ENCODE measurements at regions not wholly inside any gene's neighbourhood (a gene's known extent, or its start where the extent isn't known, plus 50 kb on each side); places are given as distances from the start of the nearest gene placed in this dataset.
A peak's percentile ranks its signal among the peaks of the same experiment; 100 is the strongest.
"Not testable (repeated sequence)": the region's sequence is repeated elsewhere in the genome, so short reads cannot be mapped to it uniquely, and the experiment has no call there.

GRCh38 chr1:200267458-200267857 is 142.4 kb downstream of the ZNF281 start:
- ATAC-seq, result no peak
- Mint-ChIP-seq H3K36me3 (no peaks in the 10 kb centered on the region), H3K27me3 (peaks cover 31% of the 10 kb centered on the region), H3K4me3 (no peak overlapping the region), H3K4me1 (peaks cover 7% of the 10 kb centered on the region), H3K27ac (no peak overlapping the region), H3K9me3 (ENCODE audit: low read depth) (no peaks in the 10 kb centered on the region)
- CTCF ChIA-PET, result interaction anchor here (1.0 kb wide), 1 partner anchor 12 kb away, joined by 3 read pairs; no protein-coding TSS in a partner anchor
- no peak for DNase-seq

- Mint-ChIP-seq H3K36me3 (no peaks in the 10 kb centered on the region), H3K4me3 (no peak overlapping the region), H3K27me3 (peaks cover 31% of the 10 kb centered on the region), H3K4me1 (peaks cover 13% of the 10 kb centered on the region), H3K27ac (no peak overlapping the region), H3K9me3 (ENCODE audit: low read depth) (no peaks in the 10 kb centered on the region)
- CTCF ChIA-PET, result no interaction called here
- DNase-seq (no peak), ATAC-seq (no peak)
Measured at GRCh38 chr1:200266871-200267270, 143.0 kb downstream of the ZNF281 start.

GRCh38 chr1:200265881-200266280 is 144.0 kb downstream of the ZNF281 start:
- H3K36me3 Mint-ChIP-seq, result no peaks in the 10 kb centered on the region
- no peak overlapping the region for H3K27ac Mint-ChIP-seq
- H3K4me1 Mint-ChIP-seq, result peaks cover 13% of the 10 kb centered on the region
- H3K9me3 Mint-ChIP-seq (ENCODE audit: low read depth), result no peaks in the 10 kb centered on the region
- CTCF ChIA-PET, result no interaction called here
- ATAC-seq (no peak), DNase-seq (no peak)
- no peak overlapping the region for H3K4me3 Mint-ChIP-seq
- H3K27me3 Mint-ChIP-seq, result peaks cover 36% of the 10 kb centered on the region

- H3K4me3 Mint-ChIP-seq, result no peak overlapping the region
- H3K27ac Mint-ChIP-seq, result no peak overlapping the region
- H3K36me3 Mint-ChIP-seq, result no peaks in the 10 kb centered on the region
- no peak for ATAC-seq
- H3K27me3 Mint-ChIP-seq, result peaks cover 38% of the 10 kb centered on the region
- H3K9me3 Mint-ChIP-seq (ENCODE audit: low read depth), result no peaks in the 10 kb centered on the region
- peaks cover 13% of the 10 kb centered on the region for H3K4me1 Mint-ChIP-seq
- no peak for DNase-seq
- CTCF ChIA-PET, result no interaction called here
Measured at GRCh38 chr1:200265104-200265503, 144.7 kb downstream of the ZNF281 start.

- Mint-ChIP-seq H3K4me3 (no peak overlapping the region), H3K36me3 (no peaks in the 10 kb centered on the region), H3K4me1 (peaks cover 13% of the 10 kb centered on the region), H3K27ac (no peak overlapping the region), H3K9me3 (ENCODE audit: low read depth) (no peaks in the 10 kb centered on the region), H3K27me3 (peaks cover 48% of the 10 kb centered on the region)
- no peak for DNase-seq
- CTCF ChIA-PET, result interaction anchor here (0.9 to 1.6 kb wide), 3 partner anchors 9 to 169 kb away, joined by 3 to 5 read pairs (median 3); no protein-coding TSS in a partner anchor
- no peak for ATAC-seq
Measured at GRCh38 chr1:200263203-200263602, 146.6 kb downstream of the ZNF281 start.

GRCh38 chr1:200262326-200262965 is 147.4 kb downstream of the ZNF281 start:
- no peaks in the 10 kb centered on the region for H3K36me3 Mint-ChIP-seq
- CTCF ChIA-PET, result interaction anchor here (0.9 to 1.6 kb wide), 3 partner anchors 10 to 169 kb away, joined by 3 to 5 read pairs (median 3); no protein-coding TSS in a partner anchor
- H3K4me3 Mint-ChIP-seq, result no peak overlapping the region
- H3K27me3 Mint-ChIP-seq, result peaks cover 49% of the 10 kb centered on the region
- DNase-seq (peak; percentile 70), ATAC-seq (peak; percentile 53)
- no peak overlapping the region for H3K27ac Mint-ChIP-seq
- no peaks in the 10 kb centered on the region for H3K9me3 Mint-ChIP-seq (ENCODE audit: low read depth)
- peaks cover 13% of the 10 kb centered on the region for H3K4me1 Mint-ChIP-seq

GRCh38 chr1:200260597-200261335 is 149.1 kb downstream of the ZNF281 start:
- no peak for DNase-seq
- peaks cover 13% of the 10 kb centered on the region for H3K4me1 Mint-ChIP-seq
- H3K36me3 Mint-ChIP-seq, result no peaks in the 10 kb centered on the region
- CTCF ChIA-PET, result interaction anchor here (1.0 to 1.2 kb wide), 2 partner anchors 122 to 230 kb away, joined by 3 to 4 read pairs; no protein-coding TSS in a partner anchor
- no peak overlapping the region for H3K4me3 Mint-ChIP-seq
- no peaks in the 10 kb centered on the region for H3K9me3 Mint-ChIP-seq (ENCODE audit: low read depth)
- H3K27ac Mint-ChIP-seq, result no peak overlapping the region
- no peak for ATAC-seq
- H3K27me3 Mint-ChIP-seq, result peaks cover 59% of the 10 kb centered on the region

- CTCF ChIA-PET, result interaction anchor here (1.6 kb wide), 1 partner anchor 21 kb away, joined by 6 read pairs; no protein-coding TSS in a partner anchor
- Mint-ChIP-seq H3K9me3 (ENCODE audit: low read depth) (no peaks in the 10 kb centered on the region), H3K27me3 (peaks cover 49% of the 10 kb centered on the region), H3K4me3 (no peak overlapping the region), H3K4me1 (peaks cover 31% of the 10 kb centered on the region), H3K27ac (no peak overlapping the region), H3K36me3 (no peaks in the 10 kb centered on the region)
- DNase-seq (no peak), ATAC-seq (no peak)
Measured at GRCh38 chr1:200258447-200259375, 151.1 kb downstream of the ZNF281 start.

GRCh38 chr1:200257235-200257634 is 152.6 kb downstream of the ZNF281 start:
- no peak for ATAC-seq
- H3K27me3 Mint-ChIP-seq, result peaks cover 48% of the 10 kb centered on the region
- no peak overlapping the region for H3K4me3 Mint-ChIP-seq
- CTCF ChIA-PET, result interaction anchor here (1.1 to 1.2 kb wide), 2 partner anchors 19 to 88 kb away, joined by 3 to 4 read pairs; no protein-coding TSS in a partner anchor
- H3K4me1 Mint-ChIP-seq, result peaks cover 24% of the 10 kb centered on the region
- H3K27ac Mint-ChIP-seq, result no peak overlapping the region
- no peak for DNase-seq
- no peaks in the 10 kb centered on the region for H3K9me3 Mint-ChIP-seq (ENCODE audit: low read depth)
- no peaks in the 10 kb centered on the region for H3K36me3 Mint-ChIP-seq

GRCh38 chr1:200254602-200255001 is 155.2 kb downstream of the ZNF281 start:
- H3K27ac Mint-ChIP-seq, H3K4me3 Mint-ChIP-seq: not testable (repeated sequence)

GRCh38 chr1:200253774-200254495 is 155.9 kb downstream of the ZNF281 start:
- Mint-ChIP-seq H3K9me3 (ENCODE audit: low read depth) (no peaks in the 10 kb centered on the region), H3K4me3 (no peak overlapping the region), H3K27ac (peak overlapping the region; percentile 48), H3K36me3 (no peaks in the 10 kb centered on the region), H3K4me1 (peaks cover 21% of the 10 kb centered on the region), H3K27me3 (peaks cover 56% of the 10 kb centered on the region)
- ATAC-seq (peak; percentile 75), DNase-seq (peak; percentile 77)
- CTCF ChIA-PET, result interaction anchor here (0.5 to 1.7 kb wide), 4 partner anchors 8 to 600 kb away, joined by 3 to 6 read pairs (median 4); no protein-coding TSS in a partner anchor

More at GRCh38 chr1:200254602-200255001, 155.2 kb downstream of the ZNF281 start:
- not testable (repeated sequence) for H3K9me3 Mint-ChIP-seq (ENCODE audit: low read depth); DNase-seq; H3K36me3 Mint-ChIP-seq
- H3K27me3 Mint-ChIP-seq, result peaks cover 59% of the 10 kb centered on the region
- peaks cover 21% of the 10 kb centered on the region for H3K4me1 Mint-ChIP-seq
- peak; percentile 35 for ATAC-seq
- CTCF ChIA-PET, result interaction anchor here (0.9 to 1.7 kb wide), 2 partner anchors 9 to 115 kb away, joined by 3 to 6 read pairs; no protein-coding TSS in a partner anchor

- CTCF ChIA-PET, result interaction anchor here (1.0 to 1.6 kb wide), 2 partner anchors 24 to 27 kb away, joined by 3 read pairs; no protein-coding TSS in a partner anchor
- DNase-seq (no peak), ATAC-seq (no peak)
- Mint-ChIP-seq H3K4me1 (peaks cover 21% of the 10 kb centered on the region), H3K27ac (no peak overlapping the region), H3K4me3 (no peak overlapping the region), H3K27me3 (peaks cover 62% of the 10 kb centered on the region), H3K9me3 (ENCODE audit: low read depth) (no peaks in the 10 kb centered on the region), H3K36me3 (no peaks in the 10 kb centered on the region)
Measured at GRCh38 chr1:200252531-200252930, 157.3 kb downstream of the ZNF281 start.
